ENCODE measurements at regions not wholly inside any gene's neighbourhood (a gene's known extent, or its start where the extent isn't known, plus 50 kb on each side); places are given as distances from the start of the nearest gene placed in this dataset.

DNA sequence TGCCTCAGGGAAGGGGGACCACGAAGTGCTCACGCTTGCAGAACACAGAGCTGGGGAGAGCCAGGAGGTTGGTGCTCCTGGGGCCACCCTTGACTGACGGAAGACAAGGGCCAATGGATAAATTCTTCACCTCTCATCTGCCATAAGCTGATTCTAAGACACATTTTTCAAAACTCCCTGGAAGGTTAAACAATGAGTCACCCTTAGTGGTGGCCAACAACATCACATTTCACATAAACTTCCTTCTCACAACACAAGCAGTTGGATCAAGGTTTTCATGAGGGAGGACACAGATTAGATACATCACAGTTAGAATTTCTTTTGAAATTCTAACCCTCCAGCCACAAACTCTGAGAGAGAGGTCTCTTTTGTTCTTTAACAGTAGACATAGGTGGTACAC, 713.6 kb upstream of the POU3F3 start:
- TF ChIP-seq TAF1 (IDR thresholded peaks at IDR 0.05; ENCODE audit: borderline replicate concordance, low read depth, low read length) (no peak), RAD21 (IDR thresholded peaks at IDR 0.05; ENCODE audit: low read length) (no peak)
